Heart left ventricle (tissue), 16 donors: ENCODE measurements at regions not wholly inside any gene's neighbourhood (a gene's known extent, or its start where the extent isn't known, plus 50 kb on each side); places are given as distances from the start of the nearest gene placed in this dataset.
"Not testable (repeated sequence)": the region's sequence is repeated elsewhere in the genome, so short reads cannot be mapped to it uniquely, and the experiment has no call there.

ENCODE experiments used
- ATAC-seq, 4 donors: fragments of 200-7000 bp; cut with Tn5 transposase; one replicate each; pipeline ENCODE4 v1.9.1; 2020 to 2022; ENCODE audit warnings: moderate library complexity in 4 of 4, mild to moderate bottlenecking in 3 of 4, moderate number of reproducible peaks in 1 of 4
- DNase-seq, 5 donors: peaks; one replicate each; pipeline ENCODE4 v3.0.0-alpha.2; 2020
- H3K27ac ChIP-seq, 12 donors: fragments of 200-600 bp; sonication (generic) in 4 of 12; one replicate each; pipeline versions ENCODE4 v1.5.0 to v1.8.0; 2016 to 2022; ENCODE audit warnings: mild to moderate bottlenecking in 2 of 12
- H3K27me3 ChIP-seq, 9 donors: fragments of 200-600 bp; sonication (generic) in 2 of 9; one replicate each; pipeline versions ENCODE4 v1.5.1 to v1.8.0; 2016 to 2022; ENCODE audit warnings: mild to moderate bottlenecking in 3 of 9
- H3K36me3 ChIP-seq, 9 donors: fragments of 200-600 bp; sonication (generic) in 2 of 9; one replicate each; pipeline versions ENCODE4 v1.5.0 to v1.8.0; 2018 to 2022; ENCODE audit warnings: mild to moderate bottlenecking in 2 of 9
- H3K4me1 ChIP-seq, 12 donors: fragments of 200-600 bp; sonication (generic) in 4 of 12; one replicate each; pipeline versions ENCODE4 v1.5.0 to v1.8.0; 2016 to 2022; ENCODE audit warnings: mild to moderate bottlenecking in 3 of 12
- H3K4me3 ChIP-seq, 12 donors: fragments of 200-600 bp; sonication (generic) in 4 of 12; one replicate each; pipeline versions ENCODE4 v1.5.0 to v1.8.0; 2017 to 2022; ENCODE audit warnings: mild to moderate bottlenecking in 9 of 12, moderate library complexity in 4 of 12
- H3K9me3 ChIP-seq, 12 donors: fragments of 200-600 bp; sonication (generic) in 4 of 12; one replicate each; pipeline versions ENCODE4 v1.5.0 to v1.8.0; 2016 to 2022; ENCODE audit warnings: mild to moderate bottlenecking in 1 of 12
- POLR2A ChIP-seq, 2 donors: fragments of 450-650 bp; IDR thresholded peaks; one replicate each; pipeline ENCODE4 v1.6.1; 2017; ENCODE audit warnings: antibody characterized with exemption in 2 of 2, mild to moderate bottlenecking in 2 of 2, moderate library complexity in 2 of 2
- WGBS, 4 donors: extraction: QIAGEN DNeasy Blood & Tissue Kit in 2 of 4; methylation state at CpG; one replicate each; pipeline versions ENCODE4 v1.1.5 to v1.1.7; 2013 to 2018; 5-methylcytosine and 5-hydroxymethylcytosine counted together
- intact Hi-C, 10 donors: fragments of 100-400 bp; cut with DNase I; formaldehyde crosslinking; loops; one replicate each; pipeline versions ENCODE4 v1.11.1 to v1.14.2; 2022
- TF ChIP-seq, protein P1 (sequence below), 12 donors: fragments of 200-600 bp; sonication (generic) in 4 of 12; IDR thresholded peaks; one replicate each; pipeline versions ENCODE4 v1.5.0 to v1.8.0; 2018 to 2022; ENCODE audit warnings: antibody characterized with exemption in 12 of 12, mild to moderate bottlenecking in 5 of 12
- donor health status: ischemic (EF 13 %, LVEDD 7.1; RV severe dilation, severe dysfunction).
- donor health status: healthy with polysubstance abuse.
- donor health status: DM: no; HTN: yes; CAD: no.
- donor health status: DM: no; HTN: no; CAD: no.
- donor health status: ischemic (EF 25% LVEDD 6.9; RV normal size, moderate dysfunction).
- donor health status: ischemic (EF 25% LVEDD 5.7; RV mildly dilated, moderate dysfunction).
- donor health status: healthy.
- donor health status: DM: yes; HTN: yes; CAD: no.
- donor health status: ischemic (EF 35%, LVEDD 5.7; RV mildly dilated, moderate dysfunction).
- donor health status: nonischemic (EF 11% LVEDD 7.7; RV severe dilation, severe dysfunction).
- donor health status: DM: yes; HTN: yes; CAD: no.
- donor health status: PGD.
- donor health status: ischemic (EF 29% LVEDD 5.4; RV normal size, mild dysfunction).
- donor health status: nonischemic (EF 23%, LVEDD 6.1; RV moderate dilation, normal function).

DNA sequence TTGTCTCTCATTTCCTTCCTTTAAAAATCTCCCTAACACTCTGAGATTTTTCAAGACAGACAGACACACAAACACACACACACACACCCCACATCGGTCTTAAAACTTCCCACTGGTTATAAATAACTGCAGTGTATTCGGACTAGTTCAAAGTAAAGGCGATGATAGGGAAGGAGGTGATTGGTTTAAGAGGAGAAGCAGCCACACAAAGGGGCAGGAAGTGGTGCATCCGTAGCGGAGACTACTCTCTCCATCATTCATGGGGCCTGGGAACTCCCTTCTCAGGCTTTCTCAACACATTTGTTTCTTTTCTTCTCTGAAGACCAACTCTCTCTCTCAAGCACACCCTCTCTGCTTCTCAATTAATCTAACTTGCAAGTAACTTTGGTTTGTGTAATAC, 149.1 kb upstream of the DPP10 start:
- intact Hi-C loops, result no loop called here
- DNase-seq (no peak), ATAC-seq (no peak)
- H3K4me1 ChIP-seq, result no peaks in the 10 kb centered on the region
- 40 to 51% (median 43%) methylated on average over 5 of the region's 5 CpGs for WGBS, 4 donors
- H3K27ac ChIP-seq, result no peak overlapping the region
- no peaks in the 10 kb centered on the region for H3K9me3 ChIP-seq
- no peaks in the 10 kb centered on the region for H3K36me3 ChIP-seq
- H3K4me3 ChIP-seq, result no peak overlapping the region
- TF ChIP-seq, protein P1, sequence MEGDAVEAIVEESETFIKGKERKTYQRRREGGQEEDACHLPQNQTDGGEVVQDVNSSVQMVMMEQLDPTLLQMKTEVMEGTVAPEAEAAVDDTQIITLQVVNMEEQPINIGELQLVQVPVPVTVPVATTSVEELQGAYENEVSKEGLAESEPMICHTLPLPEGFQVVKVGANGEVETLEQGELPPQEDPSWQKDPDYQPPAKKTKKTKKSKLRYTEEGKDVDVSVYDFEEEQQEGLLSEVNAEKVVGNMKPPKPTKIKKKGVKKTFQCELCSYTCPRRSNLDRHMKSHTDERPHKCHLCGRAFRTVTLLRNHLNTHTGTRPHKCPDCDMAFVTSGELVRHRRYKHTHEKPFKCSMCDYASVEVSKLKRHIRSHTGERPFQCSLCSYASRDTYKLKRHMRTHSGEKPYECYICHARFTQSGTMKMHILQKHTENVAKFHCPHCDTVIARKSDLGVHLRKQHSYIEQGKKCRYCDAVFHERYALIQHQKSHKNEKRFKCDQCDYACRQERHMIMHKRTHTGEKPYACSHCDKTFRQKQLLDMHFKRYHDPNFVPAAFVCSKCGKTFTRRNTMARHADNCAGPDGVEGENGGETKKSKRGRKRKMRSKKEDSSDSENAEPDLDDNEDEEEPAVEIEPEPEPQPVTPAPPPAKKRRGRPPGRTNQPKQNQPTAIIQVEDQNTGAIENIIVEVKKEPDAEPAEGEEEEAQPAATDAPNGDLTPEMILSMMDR (IDR thresholded peaks at IDR 0.05), result no peak
- no peak for TF ChIP-seq POLR2A (IDR thresholded peaks at IDR 0.05)
- peaks cover 0 to 13% (median 0%) of the 10 kb centered on the region in 9 donors for H3K27me3 ChIP-seq

DNA sequence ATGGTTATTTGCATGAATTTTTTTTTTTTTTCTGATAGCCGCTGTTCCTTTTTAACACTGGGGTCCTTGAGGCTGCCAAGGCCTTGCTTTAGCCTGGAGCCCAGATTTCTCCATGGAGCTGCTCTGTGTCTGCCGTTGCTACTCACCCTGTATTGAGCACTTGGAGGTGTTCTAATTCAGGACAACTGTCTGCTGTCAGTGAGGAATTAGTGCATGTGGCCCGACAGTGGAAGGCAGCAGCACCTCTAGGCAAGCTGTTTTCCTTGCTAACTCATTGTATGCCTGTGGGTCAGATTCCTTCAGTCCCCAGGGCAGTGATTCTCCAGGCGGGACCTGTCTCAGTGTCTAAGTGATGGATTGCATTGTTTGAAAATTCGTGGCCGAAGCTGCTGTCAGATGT, 147.7 kb upstream of the DPP10 start:
- Histone ChIP-seq H3K4me1 (no peaks in the 10 kb centered on the region), H3K4me3 (no peak overlapping the region), H3K9me3 (no peaks in the 10 kb centered on the region), H3K27me3 (peaks cover 0 to 13% (median 0%) of the 10 kb centered on the region in 9 donors), H3K36me3 (no peaks in the 10 kb centered on the region), H3K27ac (no peak overlapping the region)
- DNase-seq (no peak), ATAC-seq (no peak)
- WGBS, 4 donors, result 27 to 50% (median 42%) methylated on average over 6 of the region's 6 CpGs
- intact Hi-C loops, result no loop called here
- TF ChIP-seq, protein P1 (IDR thresholded peaks at IDR 0.05), result no peak
- no peak for TF ChIP-seq POLR2A (IDR thresholded peaks at IDR 0.05)

DNA sequence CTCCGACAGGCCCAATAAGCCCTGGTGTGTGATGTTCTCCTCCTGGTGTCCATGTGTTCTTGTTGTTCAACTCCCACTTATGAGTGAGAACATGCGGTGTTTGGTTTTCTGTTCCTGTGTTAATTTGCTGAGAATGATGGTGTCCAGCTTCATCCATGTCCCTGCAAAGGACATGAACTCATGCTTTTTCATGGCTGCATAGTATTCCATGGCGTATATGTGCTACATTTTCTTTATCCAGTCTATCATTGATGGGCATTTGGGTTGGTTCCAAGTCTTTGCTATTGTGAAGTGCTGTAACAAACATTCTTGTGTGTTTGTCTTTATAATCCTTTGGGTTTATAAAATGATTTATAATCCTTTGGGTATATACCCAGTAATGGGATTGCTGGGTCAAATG, 142.1 kb upstream of the DPP10 start:
- H3K27me3 ChIP-seq, H3K4me1 ChIP-seq, intact Hi-C loops, H3K27ac ChIP-seq, H3K36me3 ChIP-seq, H3K4me3 ChIP-seq, ATAC-seq, DNase-seq: not testable (repeated sequence)
- H3K9me3 ChIP-seq, result peaks cover 0 to 22% (median 0%) of the 10 kb centered on the region in 12 donors
- WGBS, 4 donors, result 83 to 90% (median 89%) methylated on average over 3 of the region's 3 CpGs

DNA sequence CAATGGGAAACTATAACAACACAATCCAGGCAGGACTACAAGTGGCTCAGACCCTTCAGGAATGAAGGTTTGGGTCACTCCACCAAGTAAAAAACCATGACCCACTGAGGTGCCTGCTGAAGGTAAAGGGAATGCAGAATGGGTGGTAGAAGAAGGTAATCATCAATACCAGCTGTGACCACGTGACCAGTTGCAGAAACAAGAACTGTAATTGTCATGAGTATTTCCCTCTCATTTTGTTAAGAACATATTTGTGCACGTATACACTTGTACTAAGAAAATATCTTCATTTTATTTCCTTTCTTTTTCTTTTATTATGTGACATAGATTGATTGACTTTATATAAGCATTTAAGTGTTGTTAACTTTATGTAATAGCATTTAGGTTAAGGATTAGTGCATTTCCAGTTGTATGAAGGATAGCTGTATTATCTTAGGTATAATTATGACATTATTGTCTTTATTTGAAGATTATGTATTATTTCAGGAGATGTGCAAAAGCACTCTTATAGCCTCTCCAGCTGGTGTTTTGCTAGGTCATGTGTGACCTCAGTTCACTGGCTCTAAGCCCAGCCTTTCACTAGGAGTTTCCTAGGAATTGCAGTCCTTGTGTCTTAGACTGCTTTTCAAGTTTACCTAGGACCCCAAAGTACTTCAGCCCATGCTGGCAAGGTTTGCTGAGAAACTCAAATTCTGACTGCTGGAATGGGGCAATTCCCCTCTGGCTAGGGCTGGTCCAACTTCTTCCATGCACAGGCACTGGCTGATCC, 125.7 kb upstream of the DPP10 start:
- no peak for ATAC-seq
- WGBS, 4 donors, result 47 to 59% (median 53%) methylated on average over 2 of the region's 2 CpGs
- TF ChIP-seq, protein P1 (IDR thresholded peaks at IDR 0.05), result no peak
- TF ChIP-seq POLR2A (IDR thresholded peaks at IDR 0.05), result no peak
- intact Hi-C loops, result no loop called here
- Histone ChIP-seq H3K4me3 (no peak overlapping the region), H3K27ac (no peak overlapping the region), H3K27me3 (no peaks in the 10 kb centered on the region), H3K36me3 (no peaks in the 10 kb centered on the region), H3K4me1 (no peaks in the 10 kb centered on the region), H3K9me3 (no peaks in the 10 kb centered on the region)
- no peak for DNase-seq

DNA sequence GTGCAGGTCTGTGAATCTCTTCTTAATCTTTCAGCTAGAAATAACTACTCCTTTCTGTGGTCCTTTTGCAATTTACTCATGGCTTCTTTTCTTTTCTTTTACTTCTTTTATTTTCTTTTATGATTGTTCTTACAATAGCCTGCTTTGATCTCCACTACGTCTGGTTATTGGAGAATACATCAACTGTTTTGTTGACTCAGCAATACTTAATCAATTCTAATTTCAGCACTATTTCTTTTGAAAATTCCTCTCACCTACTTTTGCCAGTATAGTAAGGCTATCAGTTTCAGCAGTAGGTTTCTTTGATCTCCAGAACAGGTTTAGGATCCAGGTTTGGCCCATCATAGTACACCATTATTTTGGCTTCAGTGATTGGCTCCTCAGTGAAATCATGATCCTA, 111.8 kb upstream of the DPP10 start:
- Histone ChIP-seq H3K36me3 (no peaks in the 10 kb centered on the region), H3K4me3 (no peak overlapping the region), H3K27ac (no peak overlapping the region), H3K9me3 (no peaks in the 10 kb centered on the region), H3K4me1 (no peaks in the 10 kb centered on the region), H3K27me3 (no peaks in the 10 kb centered on the region)
- ATAC-seq, result no peak
- TF ChIP-seq POLR2A (IDR thresholded peaks at IDR 0.05), result no peak
- TF ChIP-seq, protein P1 (IDR thresholded peaks at IDR 0.05), result no peak
- DNase-seq, result no peak
- 63 to 79% (median 71%) methylated on average over 1 of the region's 1 CpG for WGBS, 4 donors
- intact Hi-C loops, result no loop called here
